ENCODE measurements at regions not wholly inside any gene's neighbourhood (a gene's known extent, or its start where the extent isn't known, plus 50 kb on each side); places are given as distances from the start of the nearest gene placed in this dataset.

DNA sequence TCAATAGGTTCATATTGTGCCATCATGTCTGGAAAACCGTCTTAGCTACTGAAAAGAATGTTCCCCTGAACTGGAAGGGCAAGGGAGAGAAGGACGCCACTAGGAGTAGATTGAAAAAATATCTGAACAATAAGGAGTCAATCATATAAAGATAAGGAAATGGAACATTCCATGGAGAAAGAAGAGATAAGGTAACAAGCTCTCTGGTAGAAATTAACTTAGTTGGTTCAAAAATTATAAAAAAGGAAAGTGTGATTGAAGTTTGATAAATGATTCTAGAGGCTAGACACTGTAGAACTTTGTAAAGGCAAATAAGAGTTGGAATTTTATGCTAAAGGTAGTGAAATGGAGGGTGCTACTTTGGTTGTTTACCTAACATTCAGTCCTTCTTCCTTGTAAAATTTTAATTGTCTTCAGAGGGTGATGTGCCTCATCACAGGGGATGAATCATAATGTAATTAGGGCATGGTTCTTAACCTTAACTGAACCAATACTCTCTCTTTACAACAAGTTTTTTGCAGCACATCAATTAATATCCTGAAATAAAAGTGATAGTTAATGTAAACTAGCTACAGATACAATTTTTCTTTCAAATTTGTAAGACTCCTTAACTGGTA is 135.5 kb downstream of the GPX5 start:
- Histone ChIP-seq H3K4me3 (no peak overlapping the region), H3K27ac (no peak overlapping the region), H3K4me1 (no peaks in the 10 kb centered on the region), H3K4me2 (no peak overlapping the region), H3K9me3 (no peaks in the 10 kb centered on the region)
- TF ChIP-seq, protein P1, sequence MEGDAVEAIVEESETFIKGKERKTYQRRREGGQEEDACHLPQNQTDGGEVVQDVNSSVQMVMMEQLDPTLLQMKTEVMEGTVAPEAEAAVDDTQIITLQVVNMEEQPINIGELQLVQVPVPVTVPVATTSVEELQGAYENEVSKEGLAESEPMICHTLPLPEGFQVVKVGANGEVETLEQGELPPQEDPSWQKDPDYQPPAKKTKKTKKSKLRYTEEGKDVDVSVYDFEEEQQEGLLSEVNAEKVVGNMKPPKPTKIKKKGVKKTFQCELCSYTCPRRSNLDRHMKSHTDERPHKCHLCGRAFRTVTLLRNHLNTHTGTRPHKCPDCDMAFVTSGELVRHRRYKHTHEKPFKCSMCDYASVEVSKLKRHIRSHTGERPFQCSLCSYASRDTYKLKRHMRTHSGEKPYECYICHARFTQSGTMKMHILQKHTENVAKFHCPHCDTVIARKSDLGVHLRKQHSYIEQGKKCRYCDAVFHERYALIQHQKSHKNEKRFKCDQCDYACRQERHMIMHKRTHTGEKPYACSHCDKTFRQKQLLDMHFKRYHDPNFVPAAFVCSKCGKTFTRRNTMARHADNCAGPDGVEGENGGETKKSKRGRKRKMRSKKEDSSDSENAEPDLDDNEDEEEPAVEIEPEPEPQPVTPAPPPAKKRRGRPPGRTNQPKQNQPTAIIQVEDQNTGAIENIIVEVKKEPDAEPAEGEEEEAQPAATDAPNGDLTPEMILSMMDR (IDR thresholded peaks at IDR 0.05): no peak
- no peak for FAIRE-seq
- 52% methylated on average over 2 of the region's 2 CpGs for WGBS (ENCODE audit: missing lambda C conversion rate)
- no peak for ATAC-seq
- ChIA-PET POLR2A (no interaction called here), CTCF (interaction anchor here (1.0 to 1.8 kb wide), 2 partner anchors 10 to 24 kb away, joined by 3 to 4 read pairs; no protein-coding TSS in a partner anchor)
- no peak for DNase-seq (ENCODE audit: low read depth in 1 of 2, low spot score in 1 of 2)

DNA sequence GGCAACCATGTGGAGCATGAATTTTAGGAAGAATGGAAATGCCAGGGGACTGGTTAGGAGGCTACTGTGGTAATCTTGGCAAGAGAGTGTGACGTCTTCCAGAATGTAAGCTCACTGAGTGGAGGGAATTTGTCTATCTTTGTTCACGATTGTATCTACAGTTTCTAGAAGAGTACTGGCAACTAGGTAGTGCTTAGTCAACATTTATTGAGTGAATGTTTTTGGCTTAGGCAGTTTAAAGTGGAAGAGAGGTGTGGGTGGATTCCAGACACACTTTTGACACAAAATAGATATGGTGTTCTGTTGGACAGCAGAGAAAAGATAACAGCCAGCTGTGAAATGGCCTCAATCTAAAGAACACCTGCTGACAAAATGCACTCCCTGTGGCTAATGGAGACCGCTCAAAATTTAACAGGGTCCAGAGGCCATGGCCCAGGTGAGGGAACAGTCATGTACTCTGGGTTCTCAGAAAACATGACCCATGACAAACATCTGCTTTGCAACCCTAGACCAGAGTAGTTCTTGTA is 139.3 kb downstream of the GPX5 start:
- 75% methylated on average over 3 of the region's 3 CpGs for WGBS (ENCODE audit: missing lambda C conversion rate)
- no peak overlapping the region for H3K4me2 ChIP-seq
- no peaks in the 10 kb centered on the region for H3K9me3 ChIP-seq
- POLR2A ChIA-PET: interaction anchor here (0.5 kb wide), 1 partner anchor 210 kb away, joined by 4 read pairs; no protein-coding TSS in a partner anchor
- FAIRE-seq (no peak), ATAC-seq (no peak), DNase-seq (ENCODE audit: low read depth in 1 of 2, low spot score in 1 of 2) (no peak)
- H3K4me3 ChIP-seq: no peak overlapping the region
- TF ChIP-seq EHMT2 (IDR thresholded peaks at IDR 0.05; ENCODE audit: low read depth): no peak
- H3K4me1 ChIP-seq: no peaks in the 10 kb centered on the region
- no peak overlapping the region for H3K27ac ChIP-seq
- CTCF ChIA-PET: interaction anchor here (2.9 kb wide), 1 partner anchor 30 kb away, joined by 6 read pairs; no protein-coding TSS in a partner anchor

DNA sequence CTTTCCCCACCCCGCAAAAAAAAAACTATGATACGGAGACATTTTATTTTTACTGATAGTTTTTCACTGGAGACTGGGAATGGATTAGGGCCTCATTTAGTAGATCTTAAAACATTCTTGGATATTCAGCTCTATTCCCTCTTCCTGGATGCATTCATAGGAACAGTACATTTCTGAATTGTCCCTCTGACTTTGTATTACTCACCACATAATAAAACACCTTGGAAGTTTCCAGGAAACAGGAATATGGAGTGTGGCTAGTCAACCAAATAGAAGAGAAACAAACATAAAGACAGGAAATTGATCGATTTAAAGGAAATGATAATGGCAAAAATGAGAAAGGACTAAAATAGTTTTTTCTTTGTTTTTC is 147.7 kb downstream of the GPX5 start:
- no peaks in the 10 kb centered on the region for H3K9me3 ChIP-seq
- ATAC-seq: peak; percentile 40 to 60; a peak in 4 of 6 replicates
- H3K4me1 ChIP-seq: no peaks in the 10 kb centered on the region
- TF ChIP-seq JUNB (IDR thresholded peaks at IDR 0.05) (no peak), FOXS1 (CRISPR knock-in tag; IDR thresholded peaks at IDR 0.05) (no peak), HDAC2 (IDR thresholded peaks at IDR 0.05) (no peak), RFX5 (IDR thresholded peaks at IDR 0.05) (no peak), HOXB13 (CRISPR knock-in tag; IDR thresholded peaks at IDR 0.05; ENCODE audit: low read depth) (no peak), KDM5A (IDR thresholded peaks at IDR 0.05) (no peak), ZSCAN20 (CRISPR knock-in tag; IDR thresholded peaks at IDR 0.05) (no peak), RCOR1 (IDR thresholded peaks at IDR 0.05; ENCODE audit: low read depth, low read length) (no peak), MYC (IDR thresholded peaks at IDR 0.05; ENCODE audit: borderline replicate concordance, low read length) (no peak), POLR2A (IDR thresholded peaks at IDR 0.05; ENCODE audit: low read length) (no peak)
- TF ChIP-seq, protein P2, sequence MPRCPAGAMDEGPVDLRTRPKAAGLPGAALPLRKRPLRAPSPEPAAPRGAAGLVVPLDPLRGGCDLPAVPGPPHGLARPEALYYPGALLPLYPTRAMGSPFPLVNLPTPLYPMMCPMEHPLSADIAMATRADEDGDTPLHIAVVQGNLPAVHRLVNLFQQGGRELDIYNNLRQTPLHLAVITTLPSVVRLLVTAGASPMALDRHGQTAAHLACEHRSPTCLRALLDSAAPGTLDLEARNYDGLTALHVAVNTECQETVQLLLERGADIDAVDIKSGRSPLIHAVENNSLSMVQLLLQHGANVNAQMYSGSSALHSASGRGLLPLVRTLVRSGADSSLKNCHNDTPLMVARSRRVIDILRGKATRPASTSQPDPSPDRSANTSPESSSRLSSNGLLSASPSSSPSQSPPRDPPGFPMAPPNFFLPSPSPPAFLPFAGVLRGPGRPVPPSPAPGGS (IDR thresholded peaks at IDR 0.05): no peak
- TF ChIP-seq, protein P3, sequence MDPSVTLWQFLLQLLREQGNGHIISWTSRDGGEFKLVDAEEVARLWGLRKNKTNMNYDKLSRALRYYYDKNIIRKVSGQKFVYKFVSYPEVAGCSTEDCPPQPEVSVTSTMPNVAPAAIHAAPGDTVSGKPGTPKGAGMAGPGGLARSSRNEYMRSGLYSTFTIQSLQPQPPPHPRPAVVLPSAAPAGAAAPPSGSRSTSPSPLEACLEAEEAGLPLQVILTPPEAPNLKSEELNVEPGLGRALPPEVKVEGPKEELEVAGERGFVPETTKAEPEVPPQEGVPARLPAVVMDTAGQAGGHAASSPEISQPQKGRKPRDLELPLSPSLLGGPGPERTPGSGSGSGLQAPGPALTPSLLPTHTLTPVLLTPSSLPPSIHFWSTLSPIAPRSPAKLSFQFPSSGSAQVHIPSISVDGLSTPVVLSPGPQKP (IDR thresholded peaks at IDR 0.05; ENCODE audit: low read depth, low read length): no peak
- TF ChIP-seq, protein P4, sequence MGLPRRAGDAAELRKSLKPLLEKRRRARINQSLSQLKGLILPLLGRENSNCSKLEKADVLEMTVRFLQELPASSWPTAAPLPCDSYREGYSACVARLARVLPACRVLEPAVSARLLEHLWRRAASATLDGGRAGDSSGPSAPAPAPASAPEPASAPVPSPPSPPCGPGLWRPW (IDR thresholded peaks at IDR 0.05): no peak
- TF ChIP-seq, protein P5, sequence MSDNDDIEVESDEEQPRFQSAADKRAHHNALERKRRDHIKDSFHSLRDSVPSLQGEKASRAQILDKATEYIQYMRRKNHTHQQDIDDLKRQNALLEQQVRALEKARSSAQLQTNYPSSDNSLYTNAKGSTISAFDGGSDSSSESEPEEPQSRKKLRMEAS (IDR thresholded peaks at IDR 0.05): no peak
- TF ChIP-seq, protein P6, sequence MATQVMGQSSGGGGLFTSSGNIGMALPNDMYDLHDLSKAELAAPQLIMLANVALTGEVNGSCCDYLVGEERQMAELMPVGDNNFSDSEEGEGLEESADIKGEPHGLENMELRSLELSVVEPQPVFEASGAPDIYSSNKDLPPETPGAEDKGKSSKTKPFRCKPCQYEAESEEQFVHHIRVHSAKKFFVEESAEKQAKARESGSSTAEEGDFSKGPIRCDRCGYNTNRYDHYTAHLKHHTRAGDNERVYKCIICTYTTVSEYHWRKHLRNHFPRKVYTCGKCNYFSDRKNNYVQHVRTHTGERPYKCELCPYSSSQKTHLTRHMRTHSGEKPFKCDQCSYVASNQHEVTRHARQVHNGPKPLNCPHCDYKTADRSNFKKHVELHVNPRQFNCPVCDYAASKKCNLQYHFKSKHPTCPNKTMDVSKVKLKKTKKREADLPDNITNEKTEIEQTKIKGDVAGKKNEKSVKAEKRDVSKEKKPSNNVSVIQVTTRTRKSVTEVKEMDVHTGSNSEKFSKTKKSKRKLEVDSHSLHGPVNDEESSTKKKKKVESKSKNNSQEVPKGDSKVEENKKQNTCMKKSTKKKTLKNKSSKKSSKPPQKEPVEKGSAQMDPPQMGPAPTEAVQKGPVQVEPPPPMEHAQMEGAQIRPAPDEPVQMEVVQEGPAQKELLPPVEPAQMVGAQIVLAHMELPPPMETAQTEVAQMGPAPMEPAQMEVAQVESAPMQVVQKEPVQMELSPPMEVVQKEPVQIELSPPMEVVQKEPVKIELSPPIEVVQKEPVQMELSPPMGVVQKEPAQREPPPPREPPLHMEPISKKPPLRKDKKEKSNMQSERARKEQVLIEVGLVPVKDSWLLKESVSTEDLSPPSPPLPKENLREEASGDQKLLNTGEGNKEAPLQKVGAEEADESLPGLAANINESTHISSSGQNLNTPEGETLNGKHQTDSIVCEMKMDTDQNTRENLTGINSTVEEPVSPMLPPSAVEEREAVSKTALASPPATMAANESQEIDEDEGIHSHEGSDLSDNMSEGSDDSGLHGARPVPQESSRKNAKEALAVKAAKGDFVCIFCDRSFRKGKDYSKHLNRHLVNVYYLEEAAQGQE (IDR thresholded peaks at IDR 0.05): no peak
- H3K4me2 ChIP-seq: peak overlapping the region; percentile 96; the same call in 2 of the 3 replicates
- H3K4me3 ChIP-seq: no peak overlapping the region; the same call in 2 of the 3 replicates
- DNase-seq (ENCODE audit: low read depth in 1 of 2, low spot score in 1 of 2): no peak
- no peak overlapping the region for H3K27ac ChIP-seq
- ChIA-PET POLR2A (no interaction called here), CTCF (interaction anchor here (0.7 to 3.6 kb wide), 5 partner anchors 11 to 166 kb away, joined by 3 to 16 read pairs (median 4); no protein-coding TSS in a partner anchor)
- 65% methylated on average over 3 of the region's 3 CpGs for WGBS (ENCODE audit: missing lambda C conversion rate)
- FAIRE-seq: no peak

All from A549 (cell line).